Peyer's patch (tissue), 4 donors: ENCODE measurements at regions not wholly inside any gene's neighbourhood (a gene's known extent, or its start where the extent isn't known, plus 50 kb on each side); places are given as distances from the start of the nearest gene placed in this dataset.

Experiments used
- DNase-seq, 3 donors: peaks; one replicate each; pipeline ENCODE4 v3.0.0-alpha.2; 2017 to 2019
- H3K27ac ChIP-seq, 4 donors: fragments of 200-600 bp; sonication (generic); one replicate each; pipeline ENCODE4 v1.5.1; 2016 to 2019
- H3K27me3 ChIP-seq, 2 donors: fragments of 200-600 bp; sonication (generic); one replicate each; pipeline ENCODE4 v1.5.1; 2019
- H3K36me3 ChIP-seq, 3 donors: fragments of 200-600 bp; sonication (generic); one replicate each; pipeline ENCODE4 v1.5.1; 2016 to 2019
- H3K4me1 ChIP-seq, 4 donors: fragments of 200-600 bp; sonication (generic); one replicate each; pipeline ENCODE4 v1.5.1; 2016 to 2019
- H3K4me3 ChIP-seq, 4 donors: fragments of 200-600 bp; sonication (generic); 1 replicate in 3 of 4; 2 replicates in 1 of 4; pipeline ENCODE4 v1.5.1; 2016 to 2019; ENCODE audit warnings: mild to moderate bottlenecking in 1 of 4
- H3K9me3 ChIP-seq, 4 donors: fragments of 200-600 bp; sonication (generic); one replicate each; pipeline ENCODE4 v1.5.1; 2016 to 2019; ENCODE audit warnings: mild to moderate bottlenecking in 1 of 4
- POLR2A ChIP-seq, 2 donors: fragments of 450-650 bp; IDR thresholded peaks; one replicate each; pipeline ENCODE4 v1.5.1; 2017; ENCODE audit warnings: antibody characterized with exemption in 2 of 2, mild to moderate bottlenecking in 2 of 2, moderate library complexity in 2 of 2
- TF ChIP-seq, protein P1 (sequence below), 6 experiments: fragments of 450-650 bp in 4 of 6; fragments of 200-600 bp in 2 of 6; sonication (generic) in 1 of 6; IDR thresholded peaks; one replicate each; pipeline ENCODE4 v1.5.1; 2017 to 2019; ENCODE audit warnings: antibody characterized with exemption in 6 of 6, mild to moderate bottlenecking in 3 of 6, moderate library complexity in 1 of 6

DNA sequence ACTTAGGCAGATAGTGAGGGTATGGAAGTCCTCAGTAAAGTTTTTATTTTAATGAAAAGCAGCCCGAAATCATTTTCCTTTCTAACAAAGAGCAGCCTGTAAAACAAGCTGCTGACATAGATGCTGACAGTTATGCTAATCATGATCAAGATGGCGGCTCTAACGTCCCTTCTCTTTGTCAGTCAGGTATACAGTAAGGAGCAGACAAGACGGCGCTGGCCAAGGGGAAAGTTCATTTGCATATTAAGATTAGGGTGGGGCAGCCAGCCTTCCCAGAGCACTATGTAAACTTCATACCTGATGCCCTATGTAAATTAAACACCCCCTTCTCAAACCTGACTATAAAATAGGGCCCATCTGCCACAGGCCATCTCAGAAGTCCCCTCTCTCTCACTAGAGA, 76.9 kb downstream of the MAGEB10 start:
- no peaks in the 10 kb centered on the region for H3K27me3 ChIP-seq
- no peak overlapping the region for H3K27ac ChIP-seq
- DNase-seq, result no peak
- TF ChIP-seq POLR2A (IDR thresholded peaks at IDR 0.05), result no peak
- TF ChIP-seq, protein P1, sequence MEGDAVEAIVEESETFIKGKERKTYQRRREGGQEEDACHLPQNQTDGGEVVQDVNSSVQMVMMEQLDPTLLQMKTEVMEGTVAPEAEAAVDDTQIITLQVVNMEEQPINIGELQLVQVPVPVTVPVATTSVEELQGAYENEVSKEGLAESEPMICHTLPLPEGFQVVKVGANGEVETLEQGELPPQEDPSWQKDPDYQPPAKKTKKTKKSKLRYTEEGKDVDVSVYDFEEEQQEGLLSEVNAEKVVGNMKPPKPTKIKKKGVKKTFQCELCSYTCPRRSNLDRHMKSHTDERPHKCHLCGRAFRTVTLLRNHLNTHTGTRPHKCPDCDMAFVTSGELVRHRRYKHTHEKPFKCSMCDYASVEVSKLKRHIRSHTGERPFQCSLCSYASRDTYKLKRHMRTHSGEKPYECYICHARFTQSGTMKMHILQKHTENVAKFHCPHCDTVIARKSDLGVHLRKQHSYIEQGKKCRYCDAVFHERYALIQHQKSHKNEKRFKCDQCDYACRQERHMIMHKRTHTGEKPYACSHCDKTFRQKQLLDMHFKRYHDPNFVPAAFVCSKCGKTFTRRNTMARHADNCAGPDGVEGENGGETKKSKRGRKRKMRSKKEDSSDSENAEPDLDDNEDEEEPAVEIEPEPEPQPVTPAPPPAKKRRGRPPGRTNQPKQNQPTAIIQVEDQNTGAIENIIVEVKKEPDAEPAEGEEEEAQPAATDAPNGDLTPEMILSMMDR (IDR thresholded peaks at IDR 0.05), result no peak
- H3K4me1 ChIP-seq, result no peaks in the 10 kb centered on the region
- H3K4me3 ChIP-seq, result no peak overlapping the region
- H3K9me3 ChIP-seq, result no peaks in the 10 kb centered on the region
- H3K36me3 ChIP-seq, result no peaks in the 10 kb centered on the region

DNA sequence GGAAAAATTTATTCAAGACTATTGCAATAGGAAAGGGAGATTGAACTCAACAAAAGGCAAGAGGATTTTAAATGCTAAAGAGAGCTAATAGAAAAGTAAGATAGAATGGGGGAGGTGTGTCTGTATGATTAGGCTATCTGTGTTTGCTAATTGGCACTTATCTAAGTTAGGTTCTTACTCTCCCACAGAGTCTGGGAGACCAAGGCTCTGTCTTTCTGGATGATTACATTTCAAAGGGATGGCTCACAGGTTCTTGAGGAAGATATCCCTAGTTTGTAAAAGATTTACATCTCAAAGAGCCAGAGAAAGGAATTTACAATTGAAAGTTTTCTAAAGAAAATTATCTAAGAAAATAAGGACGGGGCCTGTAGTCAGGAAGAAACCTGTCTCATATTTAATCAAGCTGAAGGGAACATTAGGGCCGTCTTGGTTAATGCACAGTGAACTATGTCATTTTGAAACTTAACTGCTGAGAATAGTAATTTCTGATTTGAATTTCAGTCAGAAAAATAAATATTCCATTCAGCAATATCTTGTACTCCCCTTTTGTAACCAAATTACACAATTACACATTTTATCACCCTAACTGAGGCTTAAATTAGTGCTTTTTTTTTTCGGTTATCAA, 75.8 kb downstream of the MAGEB10 start:
- Histone ChIP-seq H3K36me3 (no peaks in the 10 kb centered on the region), H3K4me3 (no peak overlapping the region), H3K27me3 (no peaks in the 10 kb centered on the region), H3K27ac (no peak overlapping the region), H3K4me1 (no peaks in the 10 kb centered on the region), H3K9me3 (no peaks in the 10 kb centered on the region)
- TF ChIP-seq, protein P1 (IDR thresholded peaks at IDR 0.05), result no peak
- TF ChIP-seq POLR2A (IDR thresholded peaks at IDR 0.05), result no peak
- no peak for DNase-seq

DNA sequence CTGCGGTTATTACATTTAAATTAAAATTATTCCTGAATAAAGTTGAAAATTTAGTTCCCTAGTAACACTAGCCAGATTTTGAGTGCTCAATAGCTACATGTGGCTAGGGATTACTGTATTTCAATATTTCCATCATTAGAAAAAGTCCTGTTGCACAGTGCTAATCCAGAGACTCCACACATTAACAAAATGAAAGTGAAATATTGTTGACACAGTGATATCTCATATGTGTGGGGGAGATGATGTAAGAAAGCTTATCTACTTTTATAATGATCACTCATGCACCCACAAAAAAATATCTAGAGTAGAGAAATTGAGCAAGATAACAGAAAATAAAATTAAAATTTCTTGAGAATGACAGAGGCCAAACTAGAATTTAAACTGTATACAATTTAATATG, 74.9 kb downstream of the MAGEB10 start:
- no peak overlapping the region for H3K4me3 ChIP-seq
- H3K36me3 ChIP-seq, result no peaks in the 10 kb centered on the region
- DNase-seq, result no peak
- no peaks in the 10 kb centered on the region for H3K27me3 ChIP-seq
- H3K9me3 ChIP-seq, result no peaks in the 10 kb centered on the region
- H3K4me1 ChIP-seq, result no peaks in the 10 kb centered on the region
- no peak for TF ChIP-seq POLR2A (IDR thresholded peaks at IDR 0.05)
- TF ChIP-seq, protein P1 (IDR thresholded peaks at IDR 0.05), result no peak
- no peak overlapping the region for H3K27ac ChIP-seq

DNA sequence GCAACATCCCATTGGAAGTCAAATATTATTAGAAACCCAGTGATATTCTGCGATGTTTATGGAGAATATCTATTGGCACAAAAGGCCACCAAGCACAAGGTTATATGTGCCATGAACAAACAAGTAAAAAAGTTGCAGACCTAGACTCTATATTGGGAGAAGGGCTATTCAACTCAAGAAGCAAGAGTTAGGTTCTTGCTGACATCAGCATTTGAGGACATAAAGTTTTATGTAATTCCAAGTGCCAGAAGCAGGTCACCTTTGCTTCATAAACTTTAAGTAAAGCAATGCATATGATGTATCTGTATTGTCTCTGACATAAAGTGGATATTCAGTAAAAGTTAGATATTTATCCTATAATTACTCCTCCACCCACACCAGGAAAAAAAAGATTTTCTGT, 71.1 kb downstream of the MAGEB10 start:
- H3K4me1 ChIP-seq, result no peaks in the 10 kb centered on the region
- DNase-seq, result no peak
- TF ChIP-seq, protein P1 (IDR thresholded peaks at IDR 0.05), result no peak
- TF ChIP-seq POLR2A (IDR thresholded peaks at IDR 0.05), result no peak
- H3K4me3 ChIP-seq, result no peak overlapping the region
- H3K27me3 ChIP-seq, result no peaks in the 10 kb centered on the region
- no peak overlapping the region for H3K27ac ChIP-seq
- H3K36me3 ChIP-seq, result no peaks in the 10 kb centered on the region
- no peaks in the 10 kb centered on the region for H3K9me3 ChIP-seq
